Right lobe of liver (tissue), 6 donors: ENCODE measurements at regions not wholly inside any gene's neighbourhood (a gene's known extent, or its start where the extent isn't known, plus 50 kb on each side); places are given as distances from the start of the nearest gene placed in this dataset.

Source experiments
- ATAC-seq, 4 donors: fragments of 200-7000 bp; cut with Tn5 transposase; one replicate each; pipeline ENCODE4 v1.9.1; 2020; ENCODE audit warnings: mild to moderate bottlenecking in 4 of 4, moderate library complexity in 4 of 4
- DNase-seq, 3 donors: peaks; one replicate each; pipeline ENCODE4 v3.0.0-alpha.2; 2020
- H3K27ac ChIP-seq, 3 donors: fragments of 200-600 bp; one replicate each; pipeline ENCODE4 v1.8.0; 2022
- H3K27me3 ChIP-seq, 2 donors: fragments of 200-600 bp; one replicate each; pipeline ENCODE4 v1.8.0; 2022
- H3K36me3 ChIP-seq, 4 donors: fragments of 200-600 bp; sonication (generic) in 1 of 4; one replicate each; pipeline versions ENCODE4 v1.5.1 to v1.8.0; 2017 to 2022; ENCODE audit warnings: control low read depth in 1 of 4
- H3K4me1 ChIP-seq, 4 donors: fragments of 200-600 bp; sonication (generic) in 1 of 4; one replicate each; pipeline versions ENCODE4 v1.5.1 to v1.8.0; 2017 to 2022; ENCODE audit warnings: control low read depth in 1 of 4
- H3K4me3 ChIP-seq, 3 donors: fragments of 200-600 bp; one replicate each; pipeline ENCODE4 v1.8.0; 2022
- H3K9me3 ChIP-seq, 4 donors: fragments of 200-600 bp; sonication (generic) in 1 of 4; one replicate each; pipeline versions ENCODE4 v1.5.1 to v1.8.0; 2017 to 2022; ENCODE audit warnings: control low read depth in 1 of 4
- POLR2A ChIP-seq: fragments of 450-650 bp; IDR thresholded peaks from one replicate; pipeline ENCODE4 v1.6.1; 2017; ENCODE audit warnings: antibody characterized with exemption, mild to moderate bottlenecking
- WGBS: methylation state at CpG from one replicate; pipeline ENCODE4 v1.1.6; 2018; ENCODE audit warnings: low coverage, low lambda C conversion rate; ENCODE audit not compliant: insufficient coverage; ENCODE audit errors: missing lambda C conversion rate; 5-methylcytosine and 5-hydroxymethylcytosine counted together
- intact Hi-C, 2 donors: fragments of 100-400 bp; cut with DNase I; formaldehyde crosslinking; loops; one replicate each; pipeline versions ENCODE4 v1.11.2 to v1.14.1; 2022
- TF ChIP-seq, protein P1 (sequence below), 4 donors: fragments of 200-600 bp in 3 of 4; fragments of 450-650 bp in 1 of 4; IDR thresholded peaks; one replicate each; pipeline versions ENCODE4 v1.5.1 to v1.8.0; 2016 to 2022; ENCODE audit warnings: antibody characterized with exemption in 4 of 4, mild to moderate bottlenecking in 2 of 4
- donor health status: DM: no; HTN: yes; CAD: no.
- donor health status: DM: no; HTN: no; CAD: no.
- donor health status: DM: no; HTN: no; CAD: no.
- donor health status: DM: no; HTN: yes; CAD: no.
- donor health status: DM: no; HTN: yes; CAD: no.

DNA sequence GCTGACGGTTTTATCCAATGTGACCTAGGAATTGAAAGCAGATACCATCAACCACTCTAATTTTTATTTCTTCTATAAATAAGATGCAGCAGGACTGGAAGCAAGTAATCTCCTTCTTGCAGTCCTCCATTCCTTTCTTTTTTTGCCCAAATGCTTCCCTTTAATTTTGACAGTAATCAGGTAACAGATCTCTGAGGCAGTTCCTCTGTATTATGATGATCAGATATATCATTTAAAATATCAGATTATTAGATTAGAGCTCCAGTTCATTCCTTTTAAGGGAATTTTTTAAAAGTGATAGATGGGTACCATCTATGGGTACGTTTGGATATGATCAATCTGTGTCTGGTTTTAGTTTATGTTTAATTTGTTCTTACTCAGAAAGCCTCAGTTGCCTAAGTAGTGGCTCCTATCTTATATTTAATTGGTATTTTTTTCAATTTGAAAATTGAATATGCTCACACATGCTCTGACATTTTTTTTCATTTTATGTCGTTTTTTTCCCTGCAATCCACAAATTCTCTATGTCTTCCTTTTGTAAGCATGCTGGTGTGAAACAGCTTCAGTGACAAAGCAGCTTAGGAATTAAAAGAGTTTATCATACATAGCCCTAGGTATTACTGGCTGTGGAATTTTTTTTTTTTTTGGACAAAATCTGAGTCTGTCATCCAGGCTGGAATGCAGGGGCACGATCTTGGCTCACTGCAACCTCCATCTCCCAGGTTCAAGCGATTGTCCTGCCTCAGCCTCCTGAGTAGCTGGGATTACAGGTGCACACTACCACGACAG lies 73.7 kb upstream of the ANK2 start:
- DNase-seq (no peak), ATAC-seq (no peak)
- no peaks in the 10 kb centered on the region for H3K9me3 ChIP-seq
- 41% methylated on average over 6 of the region's 6 CpGs for whole genome bisulfite sequencing
- no peak overlapping the region for H3K4me3 ChIP-seq
- TF ChIP-seq, protein P1, sequence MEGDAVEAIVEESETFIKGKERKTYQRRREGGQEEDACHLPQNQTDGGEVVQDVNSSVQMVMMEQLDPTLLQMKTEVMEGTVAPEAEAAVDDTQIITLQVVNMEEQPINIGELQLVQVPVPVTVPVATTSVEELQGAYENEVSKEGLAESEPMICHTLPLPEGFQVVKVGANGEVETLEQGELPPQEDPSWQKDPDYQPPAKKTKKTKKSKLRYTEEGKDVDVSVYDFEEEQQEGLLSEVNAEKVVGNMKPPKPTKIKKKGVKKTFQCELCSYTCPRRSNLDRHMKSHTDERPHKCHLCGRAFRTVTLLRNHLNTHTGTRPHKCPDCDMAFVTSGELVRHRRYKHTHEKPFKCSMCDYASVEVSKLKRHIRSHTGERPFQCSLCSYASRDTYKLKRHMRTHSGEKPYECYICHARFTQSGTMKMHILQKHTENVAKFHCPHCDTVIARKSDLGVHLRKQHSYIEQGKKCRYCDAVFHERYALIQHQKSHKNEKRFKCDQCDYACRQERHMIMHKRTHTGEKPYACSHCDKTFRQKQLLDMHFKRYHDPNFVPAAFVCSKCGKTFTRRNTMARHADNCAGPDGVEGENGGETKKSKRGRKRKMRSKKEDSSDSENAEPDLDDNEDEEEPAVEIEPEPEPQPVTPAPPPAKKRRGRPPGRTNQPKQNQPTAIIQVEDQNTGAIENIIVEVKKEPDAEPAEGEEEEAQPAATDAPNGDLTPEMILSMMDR (IDR thresholded peaks at IDR 0.05), result no peak
- TF ChIP-seq POLR2A, result no peak
- no peaks in the 10 kb centered on the region for H3K27me3 ChIP-seq
- H3K4me1 ChIP-seq, result no peaks in the 10 kb centered on the region
- intact Hi-C loops, result no loop called here
- H3K27ac ChIP-seq, result no peak overlapping the region
- no peaks in the 10 kb centered on the region for H3K36me3 ChIP-seq

DNA sequence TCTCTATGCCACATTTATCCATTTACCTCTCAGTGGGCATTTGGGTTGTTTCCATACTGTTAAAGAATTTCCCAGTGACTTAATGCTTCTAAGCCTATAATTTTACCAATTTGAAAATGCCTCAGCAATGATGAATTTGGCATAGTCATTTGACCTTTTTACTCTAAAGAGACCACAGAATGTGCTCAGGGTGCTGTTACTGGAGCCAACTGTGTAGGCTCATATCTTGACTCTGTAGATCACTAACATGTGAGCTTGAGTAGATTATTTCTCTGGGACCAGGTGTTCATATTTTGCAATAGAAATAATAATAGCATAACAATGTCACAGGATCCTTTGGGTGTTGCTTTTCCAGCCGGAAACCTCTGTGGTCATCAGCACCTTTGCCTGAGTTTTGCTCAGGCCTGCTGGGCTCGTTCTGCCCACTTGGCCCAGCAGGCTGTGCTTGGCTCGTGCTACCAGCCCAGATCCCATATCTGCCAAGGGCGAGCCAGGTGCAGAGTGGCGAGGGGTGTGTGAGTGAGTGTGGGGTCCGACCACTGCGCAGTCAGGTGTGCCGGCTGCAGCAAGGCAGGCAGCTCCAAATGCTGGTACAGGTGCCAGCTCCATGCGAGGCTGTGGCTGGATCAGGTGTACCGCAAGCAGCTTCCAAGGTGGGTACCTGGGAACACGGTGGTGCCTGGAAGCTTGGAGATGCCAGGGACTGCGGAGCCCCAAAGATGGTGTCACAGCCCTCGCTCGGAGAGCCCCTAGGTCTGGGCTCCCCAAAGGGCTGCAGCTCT lies 70.6 kb upstream of the ANK2 start:
- no peaks in the 10 kb centered on the region for H3K36me3 ChIP-seq
- intact Hi-C loops, result no loop called here
- no peak for ATAC-seq

DNA sequence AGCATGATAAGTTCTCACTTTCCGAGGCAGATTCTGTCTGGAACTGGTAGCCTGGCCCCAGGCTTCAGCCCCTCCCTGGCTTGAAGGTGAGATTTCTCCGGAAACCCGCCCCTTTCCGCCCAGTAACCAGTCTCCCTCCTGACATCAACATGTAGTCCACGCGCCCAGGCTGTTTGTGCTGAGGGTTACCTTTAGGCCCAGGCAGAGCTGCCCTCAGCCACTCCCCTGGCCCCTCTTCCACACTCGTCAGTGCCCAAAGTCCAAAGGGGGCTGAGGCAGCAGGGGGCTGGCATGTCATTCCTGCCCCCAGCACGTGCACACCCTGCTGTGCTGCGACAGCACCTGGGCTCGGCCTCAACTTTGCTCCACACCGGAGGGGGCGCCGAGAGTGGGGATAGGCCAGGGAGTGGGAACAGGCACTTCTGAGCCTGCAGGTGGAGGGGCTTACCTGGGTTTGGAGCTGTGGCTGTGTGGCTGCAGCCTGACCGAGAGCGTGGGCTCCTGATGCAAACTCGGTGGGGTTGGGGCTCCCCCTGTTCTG lies 69.5 kb upstream of the ANK2 start:
- no peak for ATAC-seq
- H3K9me3 ChIP-seq, result no peaks in the 10 kb centered on the region
- no peak overlapping the region for H3K27ac ChIP-seq
- no peaks in the 10 kb centered on the region for H3K27me3 ChIP-seq
- TF ChIP-seq POLR2A, result no peak
- TF ChIP-seq, protein P1 (IDR thresholded peaks at IDR 0.05), result no peak
- no peak for DNase-seq
- H3K4me1 ChIP-seq, result no peaks in the 10 kb centered on the region
- 71% methylated on average over 7 of the region's 16 CpGs for whole genome bisulfite sequencing
- H3K4me3 ChIP-seq, result no peak overlapping the region
- intact Hi-C loops, result no loop called here
- H3K36me3 ChIP-seq, result no peaks in the 10 kb centered on the region

More for the DNA sequence above, 70.6 kb upstream of the ANK2 start:
- Histone ChIP-seq H3K27me3 (no peaks in the 10 kb centered on the region), H3K4me1 (no peaks in the 10 kb centered on the region), H3K4me3 (no peak overlapping the region), H3K27ac (no peak overlapping the region), H3K9me3 (no peaks in the 10 kb centered on the region)
- no peak for TF ChIP-seq POLR2A
- TF ChIP-seq, protein P1 (IDR thresholded peaks at IDR 0.05), result no peak
- DNase-seq, result no peak
- 87% methylated on average over 11 of the region's 14 CpGs for WGBS

DNA sequence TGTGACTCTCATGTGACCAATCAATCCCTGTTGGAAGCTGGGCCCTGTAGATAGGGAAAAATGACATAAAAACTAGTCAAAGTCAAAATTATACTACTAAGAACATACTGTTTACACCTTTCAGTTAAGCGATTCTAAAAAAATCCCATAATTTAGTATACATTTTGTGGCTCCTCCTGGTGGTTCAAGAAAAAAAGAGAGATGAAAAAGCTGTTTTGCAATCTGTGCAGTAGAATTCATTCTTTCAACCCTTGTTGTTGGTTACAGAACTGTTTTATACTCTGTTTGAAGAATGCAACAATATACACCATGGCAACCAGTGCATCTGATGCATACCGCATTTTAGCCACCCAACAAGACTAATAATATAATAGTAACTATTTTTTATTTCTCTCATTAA lies 66.8 kb upstream of the ANK2 start:
- Histone ChIP-seq H3K4me3 (no peak overlapping the region), H3K27ac (no peak overlapping the region), H3K9me3 (no peaks in the 10 kb centered on the region), H3K27me3 (no peaks in the 10 kb centered on the region), H3K4me1 (no peaks in the 10 kb centered on the region), H3K36me3 (no peaks in the 10 kb centered on the region)
- no peak for DNase-seq
- TF ChIP-seq, protein P1 (IDR thresholded peaks at IDR 0.05), result no peak
- no peak for TF ChIP-seq POLR2A
- WGBS, result 64% methylated on average over 2 of the region's 2 CpGs
- ATAC-seq, result no peak
- intact Hi-C loops, result no loop called here
